HCT116 (cell line): ENCODE measurements at regions not wholly inside any gene's neighbourhood (a gene's known extent, or its start where the extent isn't known, plus 50 kb on each side); places are given as distances from the start of the nearest gene placed in this dataset.

ENCODE experiments used
- ATAC-seq: fragments of 200-7000 bp; cut with Tn5 transposase; 2 replicates; pipeline ENCODE4 v1.9.1; 2020; ENCODE audit warnings: mild to moderate bottlenecking, moderate library complexity
- BruUV-seq: library from RNA; stranded (reverse); fragments of 400-500 nt; replicated peaks from 2 replicates; lab custom pipeline; 2021; lab: Mats Ljungman, UMichigan
- CTCF ChIA-PET: fragments of 300-600 bp; sonication (Branson Sonifier 250); formaldehyde crosslinking; loops from one replicate; lab custom pipeline; 2021; ENCODE audit warnings: antibody characterized with exemption; lab: Charles Lee
- POLR2A ChIA-PET: fragments of 300-600, 350-600 bp; sonication (Branson Sonifier 250); formaldehyde crosslinking; loops from one replicate; lab custom pipeline; 2021; ENCODE audit warnings: antibody characterized with exemption; lab: Charles Lee
- RAD21 ChIA-PET, 2 experiments: fragments of 300-600 bp; sonication (Branson Sonifier 250); formaldehyde crosslinking; loops; one replicate each; lab custom pipeline; 2023; ENCODE audit warnings: low total read pairs in 2 of 2; ENCODE audit not compliant: uncharacterized antibody in 2 of 2, unreplicated experiment in 2 of 2, low non-redundant PET in 1 of 2; lab: Charles Lee
- DNase-seq: peaks from one replicate; pipeline ENCODE4 v3.0.0-alpha.2; 2010; ENCODE audit warnings: low read depth, low spot score
- H2AFZ ChIP-seq: fragments of 200-600 bp; shearing (Covaris generic), sonication (generic); 2 replicates; pipeline ENCODE4 v1.6.1; 2017; ENCODE audit warnings: low read depth, mixed run types, mixed read lengths, antibody characterized with exemption, low read length; ENCODE audit not compliant: poor library complexity, severe bottlenecking
- H3K27ac ChIP-seq: 2 replicates; pipeline ENCODE4 v1.5.1; 2012; ENCODE audit warnings: low read depth, low read length
- H3K27me3 ChIP-seq: fragments of 200-600 bp; sonication (generic); 2 replicates; pipeline ENCODE4 v1.6.1; 2016; ENCODE audit warnings: mixed run types, low read length, mixed read lengths; ENCODE audit not compliant: insufficient read depth
- H3K36me3 ChIP-seq, 2 experiments: fragments of 200-500 bp in 1 of 2; fragments of 200-600 bp in 1 of 2; sonication (Bioruptor generic) in 1 of 2; sonication (generic) in 1 of 2; 2 replicates each; pipeline versions ENCODE4 v1.5.1 to v1.6.1; 2014 to 2016; ENCODE audit warnings: low read length in 2 of 2, inconsistent platforms in 1 of 2, mixed read lengths in 1 of 2, mixed run types in 1 of 2; ENCODE audit not compliant: insufficient read depth in 2 of 2, control insufficient read depth in 1 of 2
- H3K4me1 ChIP-seq, 2 experiments: fragments of 200-600 bp in 1 of 2; sonication (generic) in 1 of 2; 2 replicates each; pipeline versions ENCODE4 v1.5.1 to v1.6.1; 2012 to 2017; ENCODE audit warnings: low read length in 2 of 2, inconsistent platforms in 1 of 2, mild to moderate bottlenecking in 1 of 2, mixed read lengths in 1 of 2, mixed run types in 1 of 2, moderate library complexity in 1 of 2; ENCODE audit not compliant: insufficient read depth in 2 of 2, control insufficient read depth in 1 of 2
- H3K4me2 ChIP-seq: fragments of 200-600 bp; sonication (generic); 2 replicates; pipeline ENCODE4 v1.6.1; 2017; ENCODE audit warnings: mixed run types, low read length, mixed read lengths
- H3K4me3 ChIP-seq, 2 experiments: fragments of 200-600 bp in 1 of 2; sonication (generic) in 1 of 2; replicated peaks in 1 of 2; 2 replicates each; pipeline ENCODE4 v1.5.1; 2011 to 2016; ENCODE audit warnings: low read length in 2 of 2, control low read depth in 1 of 2, low read depth in 1 of 2, mild to moderate bottlenecking in 1 of 2, mixed read lengths in 1 of 2, mixed run types in 1 of 2
- H3K79me2 ChIP-seq: fragments of 200-600 bp; sonication (generic); 2 replicates; pipeline ENCODE4 v1.6.1; 2017; ENCODE audit warnings: mild to moderate bottlenecking, mixed run types, low read length, moderate library complexity, mixed read lengths; ENCODE audit not compliant: insufficient read depth
- H3K9ac ChIP-seq: fragments of 200-600 bp; sonication (generic); 2 replicates; pipeline ENCODE4 v1.6.1; 2016; ENCODE audit warnings: low read length, mixed read lengths
- H3K9me2 ChIP-seq: fragments of 200-600 bp; sonication (generic), shearing (Covaris generic); 2 replicates; pipeline ENCODE4 v1.6.1; 2017; ENCODE audit warnings: mixed run types, mild to moderate bottlenecking, moderate library complexity; ENCODE audit not compliant: insufficient read depth
- H3K9me3 ChIP-seq, 2 experiments: fragments of 200-500 bp in 1 of 2; fragments of 200-600 bp in 1 of 2; sonication (Bioruptor generic) in 1 of 2; sonication (generic) in 1 of 2; 2 replicates each; pipeline ENCODE4 v1.6.1; 2014 to 2017; ENCODE audit warnings: low read length in 2 of 2, mixed read lengths in 2 of 2, inconsistent platforms in 1 of 2, low read depth in 1 of 2, mild to moderate bottlenecking in 1 of 2, mixed run types in 1 of 2, moderate library complexity in 1 of 2; ENCODE audit not compliant: control insufficient read depth in 1 of 2, insufficient read depth in 1 of 2
- H4K20me1 ChIP-seq: fragments of 200-600 bp; sonication (generic), shearing (Covaris generic); 2 replicates; pipeline ENCODE4 v1.6.1; 2017; ENCODE audit warnings: mixed run types, mild to moderate bottlenecking, moderate library complexity; ENCODE audit not compliant: insufficient read depth
- ATF3 ChIP-seq: IDR thresholded peaks from 2 replicates; pipeline ENCODE4 v1.6.1; 2012
- EGR1 ChIP-seq: IDR thresholded peaks from 2 replicates; pipeline ENCODE4 v1.6.1; 2012; ENCODE audit warnings: low read depth
- ELF1 ChIP-seq: IDR thresholded peaks from 2 replicates; pipeline ENCODE4 v1.6.1; 2012; ENCODE audit warnings: low read depth, borderline replicate concordance
- EZH2 ChIP-seq: fragments of 200-600 bp; sonication (generic); IDR thresholded peaks from 2 replicates; pipeline ENCODE4 v1.6.1; 2017; ENCODE audit warnings: antibody characterized with exemption, mixed run types
- EZH2phosphoT487 ChIP-seq: fragments of 200-600 bp; IDR thresholded peaks from 2 replicates; pipeline ENCODE4 v1.6.1; 2018; ENCODE audit warnings: antibody characterized with exemption, borderline replicate concordance
- POLR2A ChIP-seq: IDR thresholded peaks from 2 replicates; pipeline ENCODE4 v1.7.0; 2011; ENCODE audit warnings: borderline replicate concordance; ENCODE audit not compliant: insufficient read depth, insufficient read length; ENCODE audit errors: extremely low read depth
- POLR2AphosphoS5 ChIP-seq: IDR thresholded peaks from 2 replicates; pipeline ENCODE4 v1.6.1; 2011; ENCODE audit warnings: mild to moderate bottlenecking, low read depth, low read length, moderate library complexity
- RAD21 ChIP-seq: IDR thresholded peaks from 2 replicates; pipeline ENCODE4 v1.6.1; 2012; ENCODE audit warnings: low read depth, mild to moderate bottlenecking
- SIN3A ChIP-seq: IDR thresholded peaks from 2 replicates; pipeline ENCODE4 v1.6.1; 2012; ENCODE audit warnings: low read depth
- SRF ChIP-seq: IDR thresholded peaks from 2 replicates; pipeline ENCODE4 v1.6.1; 2012; ENCODE audit warnings: low read depth
- TCF7L2 ChIP-seq: IDR thresholded peaks from 2 replicates; pipeline ENCODE4 v1.7.0; 2011; ENCODE audit warnings: borderline replicate concordance, inconsistent platforms; ENCODE audit not compliant: insufficient read depth, insufficient read length; ENCODE audit errors: extremely low read depth
- YY1 ChIP-seq: IDR thresholded peaks from 2 replicates; pipeline ENCODE4 v1.6.1; 2011; ENCODE audit warnings: low read length, low read depth, moderate library complexity, mild to moderate bottlenecking; ENCODE audit not compliant: insufficient replicate concordance; ENCODE audit errors: extremely low read depth
- ZFX ChIP-seq: fragments of 450-650 bp; IDR thresholded peaks from 2 replicates; pipeline ENCODE4 v1.6.1; 2017
- intact Hi-C: fragments of 100-400 bp; cut with micrococcal nuclease; formaldehyde crosslinking; loops from 2 replicates; pipeline ENCODE4 v1.10.0; 2022
- TF ChIP-seq, protein P1 (sequence below): IDR thresholded peaks from 2 replicates; pipeline ENCODE4 v1.6.1; 2011; ENCODE audit warnings: mild to moderate bottlenecking, low read length, moderate library complexity; ENCODE audit not compliant: insufficient replicate concordance; ENCODE audit errors: extremely low read depth
- TF ChIP-seq, protein P2 (sequence below), 3 experiments: fragments of 200-600 bp in 1 of 3; sonication (generic) in 1 of 3; IDR thresholded peaks in 2 of 3; conservative IDR thresholded peaks in 1 of 3; 2 replicates each; pipeline ENCODE4 v1.5.1; 2012 to 2017; ENCODE audit warnings: low read depth in 2 of 3, low read length in 2 of 3, antibody characterized with exemption in 1 of 3, borderline replicate concordance in 1 of 3, control low read depth in 1 of 3, mild to moderate bottlenecking in 1 of 3, mixed read lengths in 1 of 3, mixed run types in 1 of 3, moderate library complexity in 1 of 3; ENCODE audit not compliant: insufficient read depth in 1 of 3

GRCh38 chrY:7471976-7472375 is 560.4 kb upstream of the AMELY start:
- ChIA-PET CTCF (no interaction called here), RAD21 (no interaction called here), POLR2A (no interaction called here)
- intact Hi-C loops: no loop called here
- DNase-seq: no peak
- Histone ChIP-seq H4K20me1 (no peaks in the 10 kb centered on the region), H3K9me3 (no peaks in the 10 kb centered on the region), H3K27ac (no peak overlapping the region), H3K9ac (no peak overlapping the region), H3K9me2 (no peaks in the 10 kb centered on the region), H3K79me2 (no peaks in the 10 kb centered on the region), H3K4me2 (no peak overlapping the region), H3K36me3 (no peaks in the 10 kb centered on the region), H2AFZ (no peak overlapping the region), H3K4me1 (no peaks in the 10 kb centered on the region), H3K27me3 (no peaks in the 10 kb centered on the region), H3K4me3 (no peak overlapping the region)
- ATAC-seq: no peak
- BruUV-seq: no TSS peak
- TF ChIP-seq POLR2AphosphoS5: no peak
- TF ChIP-seq, protein P1, sequence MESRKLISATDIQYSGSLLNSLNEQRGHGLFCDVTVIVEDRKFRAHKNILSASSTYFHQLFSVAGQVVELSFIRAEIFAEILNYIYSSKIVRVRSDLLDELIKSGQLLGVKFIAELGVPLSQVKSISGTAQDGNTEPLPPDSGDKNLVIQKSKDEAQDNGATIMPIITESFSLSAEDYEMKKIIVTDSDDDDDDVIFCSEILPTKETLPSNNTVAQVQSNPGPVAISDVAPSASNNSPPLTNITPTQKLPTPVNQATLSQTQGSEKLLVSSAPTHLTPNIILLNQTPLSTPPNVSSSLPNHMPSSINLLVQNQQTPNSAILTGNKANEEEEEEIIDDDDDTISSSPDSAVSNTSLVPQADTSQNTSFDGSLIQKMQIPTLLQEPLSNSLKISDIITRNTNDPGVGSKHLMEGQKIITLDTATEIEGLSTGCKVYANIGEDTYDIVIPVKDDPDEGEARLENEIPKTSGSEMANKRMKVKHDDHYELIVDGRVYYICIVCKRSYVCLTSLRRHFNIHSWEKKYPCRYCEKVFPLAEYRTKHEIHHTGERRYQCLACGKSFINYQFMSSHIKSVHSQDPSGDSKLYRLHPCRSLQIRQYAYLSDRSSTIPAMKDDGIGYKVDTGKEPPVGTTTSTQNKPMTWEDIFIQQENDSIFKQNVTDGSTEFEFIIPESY: no peak
- TF ChIP-seq EZH2phosphoT487: no peak
- no peak for TF ChIP-seq POLR2A
- no peak for TF ChIP-seq SRF
- no peak for TF ChIP-seq EZH2
- no peak for TF ChIP-seq ZFX

- no peak for DNase-seq
- ATAC-seq: no peak
- ChIA-PET POLR2A (no interaction called here), RAD21 (no interaction called here), CTCF (no interaction called here)
- Histone ChIP-seq H4K20me1 (no peaks in the 10 kb centered on the region), H3K9me2 (no peaks in the 10 kb centered on the region), H3K9me3 (no peaks in the 10 kb centered on the region), H3K4me1 (no peaks in the 10 kb centered on the region), H3K9ac (no peak overlapping the region), H3K27me3 (no peaks in the 10 kb centered on the region), H3K79me2 (no peaks in the 10 kb centered on the region), H3K36me3 (no peaks in the 10 kb centered on the region), H3K4me3 (no peak overlapping the region), H3K27ac (no peak overlapping the region), H3K4me2 (no peak overlapping the region), H2AFZ (no peak overlapping the region)
- no TSS peak for BruUV-seq
- intact Hi-C loops: no loop called here
- TF ChIP-seq, protein P1: no peak
- no peak for TF ChIP-seq ZFX
- TF ChIP-seq RAD21: no peak
- no peak for TF ChIP-seq ELF1
- no peak for TF ChIP-seq EGR1
- no peak for TF ChIP-seq YY1
- no peak for TF ChIP-seq SIN3A
- TF ChIP-seq, protein P2, sequence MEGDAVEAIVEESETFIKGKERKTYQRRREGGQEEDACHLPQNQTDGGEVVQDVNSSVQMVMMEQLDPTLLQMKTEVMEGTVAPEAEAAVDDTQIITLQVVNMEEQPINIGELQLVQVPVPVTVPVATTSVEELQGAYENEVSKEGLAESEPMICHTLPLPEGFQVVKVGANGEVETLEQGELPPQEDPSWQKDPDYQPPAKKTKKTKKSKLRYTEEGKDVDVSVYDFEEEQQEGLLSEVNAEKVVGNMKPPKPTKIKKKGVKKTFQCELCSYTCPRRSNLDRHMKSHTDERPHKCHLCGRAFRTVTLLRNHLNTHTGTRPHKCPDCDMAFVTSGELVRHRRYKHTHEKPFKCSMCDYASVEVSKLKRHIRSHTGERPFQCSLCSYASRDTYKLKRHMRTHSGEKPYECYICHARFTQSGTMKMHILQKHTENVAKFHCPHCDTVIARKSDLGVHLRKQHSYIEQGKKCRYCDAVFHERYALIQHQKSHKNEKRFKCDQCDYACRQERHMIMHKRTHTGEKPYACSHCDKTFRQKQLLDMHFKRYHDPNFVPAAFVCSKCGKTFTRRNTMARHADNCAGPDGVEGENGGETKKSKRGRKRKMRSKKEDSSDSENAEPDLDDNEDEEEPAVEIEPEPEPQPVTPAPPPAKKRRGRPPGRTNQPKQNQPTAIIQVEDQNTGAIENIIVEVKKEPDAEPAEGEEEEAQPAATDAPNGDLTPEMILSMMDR (IDR thresholded peaks at IDR 0.05 in 2 of 3, conservative IDR thresholded peaks at IDR 0.05 in 1 of 3; ENCODE audit: borderline replicate concordance in 1 of 3, insufficient read depth in 1 of 3, low read depth in 2 of 3, low read length in 2 of 3): no peak
- TF ChIP-seq ATF3: no peak
- TF ChIP-seq TCF7L2: no peak
These were observed 558.5 kb upstream of the AMELY start for GRCh38 chrY:7470037-7470436.
